A673 (cell line): ENCODE measurements at regions not wholly inside any gene's neighbourhood (a gene's known extent, or its start where the extent isn't known, plus 50 kb on each side); places are given as distances from the start of the nearest gene placed in this dataset.

Source experiments
- CTCF ChIP-seq: fragments of 300-800, 200-600 bp; sonication (generic); conservative IDR thresholded peaks from 2 replicates; pipeline ENCODE4 v1.5.1; 2017; ENCODE audit warnings: low read depth, mild to moderate bottlenecking, antibody characterized with exemption, low read length, moderate library complexity, mixed read lengths
- EZH2 ChIP-seq: fragments of 200-600 bp; sonication (generic); IDR thresholded peaks from 2 replicates; pipeline ENCODE4 v1.6.1; 2017; ENCODE audit warnings: borderline replicate concordance, low read depth, mild to moderate bottlenecking, mixed read lengths, antibody characterized with exemption, low read length; ENCODE audit not compliant: poor library complexity, severe bottlenecking

- TF ChIP-seq CTCF (no peak), EZH2 (no peak)
Observed at GRCh38 chr12:104823985-104824461, 134.1 kb downstream of the SLC41A2 start.
